GM19452 (cell line): ENCODE measurements at regions not wholly inside any gene's neighbourhood (a gene's known extent, or its start where the extent isn't known, plus 50 kb on each side); places are given as distances from the start of the nearest gene placed in this dataset.

Experiments used
- ATAC-seq: cut with Tn5 transposase; IDR thresholded peaks from one replicate; pipeline ENCODE4 v1.9.1; 2021; ENCODE audit not compliant: unreplicated experiment

DNA sequence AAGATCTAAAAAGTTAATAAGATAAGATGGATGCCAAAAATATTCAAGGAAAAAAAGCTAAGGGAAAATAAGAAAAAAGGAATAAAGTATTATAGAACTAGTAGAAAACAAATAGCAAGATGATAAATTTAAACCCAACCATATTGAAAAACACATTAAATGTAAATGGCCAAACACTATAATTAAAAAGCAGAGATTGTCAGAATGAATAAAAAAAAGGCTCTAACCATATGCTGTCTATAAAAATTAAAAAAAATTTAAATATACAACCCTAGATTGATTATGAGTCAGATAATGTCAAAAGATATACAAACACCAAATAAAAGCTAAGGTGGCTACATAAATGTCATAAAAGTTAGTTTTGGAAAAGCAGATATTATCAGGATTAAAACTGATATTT is 617.5 kb upstream of the SGCG start:
- no peak for ATAC-seq

DNA sequence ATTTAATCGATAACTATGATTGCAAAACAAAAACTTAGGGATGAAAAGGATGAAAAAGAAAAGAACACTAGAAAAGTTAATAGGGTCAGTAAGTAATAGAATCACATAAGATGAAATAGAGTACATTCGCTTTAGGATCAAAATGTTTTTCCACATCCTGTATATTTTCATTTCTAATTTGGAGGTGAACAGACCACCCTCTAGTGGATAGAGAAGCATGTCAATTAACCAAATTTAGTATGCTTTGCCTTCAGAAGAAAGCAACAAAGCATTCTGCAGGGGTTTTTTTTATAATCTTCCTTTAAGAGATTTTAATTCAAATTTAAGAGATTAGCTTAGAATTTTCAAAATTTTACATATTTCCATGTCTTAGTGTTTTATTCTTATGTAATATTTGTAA is 611.0 kb upstream of the SGCG start:
- ATAC-seq = no peak

GRCh38 chr13:22589880-22590279 is 590.9 kb upstream of the SGCG start:
- ATAC-seq = no peak

GRCh38 chr13:22592515-22592914 is 588.3 kb upstream of the SGCG start:
- no peak for ATAC-seq

- no peak for ATAC-seq
These were observed 586.7 kb upstream of the SGCG start for GRCh38 chr13:22594041-22594440.

- no peak for ATAC-seq
These were observed 584.5 kb upstream of the SGCG start for GRCh38 chr13:22596171-22596863.

DNA sequence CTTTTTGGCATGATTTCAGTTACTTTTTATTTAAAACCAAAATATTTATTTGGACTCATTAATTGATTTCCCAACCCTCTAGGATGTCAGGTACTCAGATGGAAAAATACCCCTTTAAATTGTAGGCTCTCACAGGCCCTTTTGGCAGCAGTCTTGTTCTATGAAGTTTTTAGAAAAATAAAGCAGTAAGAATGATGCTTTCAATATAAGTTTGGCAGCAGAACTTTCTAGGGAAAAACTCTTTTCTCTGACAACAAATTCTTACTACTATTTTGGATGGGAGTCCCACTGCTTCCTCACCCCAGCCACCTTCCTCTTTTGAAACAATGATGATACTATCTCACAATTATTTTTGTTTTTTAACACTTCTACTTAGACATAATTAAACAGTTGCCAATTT is 581.6 kb upstream of the SGCG start:
- no peak for ATAC-seq

- ATAC-seq = no peak
These were observed 562.8 kb upstream of the SGCG start for GRCh38 chr13:22618002-22618401.

DNA sequence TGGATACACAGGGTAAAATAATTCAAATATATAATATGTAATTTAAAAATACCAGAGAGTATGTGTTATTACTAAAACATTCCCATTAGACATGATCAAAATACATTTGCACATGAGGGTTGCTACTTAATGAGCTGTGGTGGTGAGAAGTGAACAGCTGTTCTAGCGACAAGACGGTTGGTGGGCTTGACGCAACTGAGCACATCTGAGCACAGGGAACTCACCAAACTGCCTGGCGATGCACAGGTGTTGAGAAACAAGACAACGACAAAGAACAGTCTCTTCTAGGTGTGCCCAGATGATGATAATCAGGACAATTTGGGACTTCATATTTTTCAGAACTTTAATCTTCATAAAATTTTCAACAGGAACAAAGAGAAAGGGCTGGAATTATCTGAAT is 555.1 kb upstream of the SGCG start:
- ATAC-seq = no peak

DNA sequence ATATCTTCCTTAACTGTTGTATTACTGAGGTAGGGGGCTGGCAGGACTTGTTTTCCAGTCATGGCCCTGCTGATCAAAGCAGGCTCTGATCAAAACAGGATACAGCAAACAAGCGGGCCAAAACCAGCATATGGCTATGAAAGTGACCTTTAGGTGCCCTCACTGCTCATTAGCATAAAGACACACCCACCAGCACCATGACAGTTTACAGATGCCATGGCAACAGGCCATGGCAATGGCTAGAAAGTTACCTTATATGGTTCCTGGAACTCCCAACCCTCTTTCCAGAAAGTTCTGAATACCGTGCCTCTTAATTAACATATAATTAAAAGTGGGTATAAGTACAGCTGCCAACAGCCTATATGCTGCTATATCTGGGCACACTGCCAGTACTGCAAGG is 551.4 kb upstream of the SGCG start:
- no peak for ATAC-seq

DNA sequence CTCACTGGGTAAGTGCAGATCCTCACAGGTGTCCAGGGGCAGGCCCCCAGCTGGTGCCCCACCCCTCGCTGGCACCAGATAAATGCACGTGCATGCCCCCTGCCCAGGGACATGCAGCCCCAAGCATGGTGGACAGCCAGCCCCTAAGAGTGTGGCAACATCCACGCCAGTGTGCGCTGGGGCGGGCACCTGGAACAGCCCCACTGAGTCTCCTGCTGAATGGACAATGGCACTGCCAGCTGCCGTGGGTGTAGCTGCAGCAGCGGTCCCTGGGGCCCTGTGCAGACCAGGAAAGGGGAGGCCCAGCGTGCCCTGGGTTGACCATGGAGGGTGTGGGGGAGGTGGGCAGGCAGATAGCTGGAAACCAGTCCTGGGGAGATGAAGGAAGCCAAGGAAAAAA is 538.7 kb upstream of the SGCG start:
- no peak for ATAC-seq

GRCh38 chr13:22644941-22645340 is 535.8 kb upstream of the SGCG start:
- ATAC-seq = no peak

DNA sequence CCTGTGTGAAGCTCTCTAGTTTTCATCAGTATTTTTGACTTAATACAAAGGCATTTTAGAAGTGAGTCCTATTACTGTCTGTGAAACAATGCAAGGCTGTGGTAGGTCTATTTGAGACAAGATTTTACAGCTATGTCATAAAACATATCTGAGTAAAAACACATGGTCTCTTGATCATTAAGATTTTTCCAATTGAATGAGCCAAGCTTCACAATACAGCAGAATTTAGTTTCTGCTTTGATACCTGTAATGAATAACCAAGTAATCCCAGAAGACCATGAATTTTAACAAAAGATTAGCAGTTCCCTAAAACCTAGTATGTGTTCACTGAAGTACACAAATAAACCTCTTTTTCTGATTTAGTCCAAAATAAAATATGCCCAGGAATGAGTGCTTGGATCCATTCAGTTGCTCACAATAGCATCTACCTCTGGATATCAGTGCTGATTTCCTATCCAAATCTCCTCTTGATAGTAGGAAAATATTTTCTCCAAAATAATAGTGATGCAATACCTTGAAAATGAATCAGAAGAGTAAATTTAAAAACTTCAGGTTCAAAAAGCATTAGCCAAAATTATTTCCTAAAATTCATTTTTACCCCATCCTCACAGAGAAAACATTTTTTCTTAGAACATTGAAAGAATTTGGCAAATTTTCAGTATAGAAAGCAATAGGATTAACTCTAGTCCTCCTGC is 533.5 kb upstream of the SGCG start:
- no peak for ATAC-seq

- ATAC-seq = no peak
These were observed 532.4 kb upstream of the SGCG start for GRCh38 chr13:22648320-22648801.

DNA sequence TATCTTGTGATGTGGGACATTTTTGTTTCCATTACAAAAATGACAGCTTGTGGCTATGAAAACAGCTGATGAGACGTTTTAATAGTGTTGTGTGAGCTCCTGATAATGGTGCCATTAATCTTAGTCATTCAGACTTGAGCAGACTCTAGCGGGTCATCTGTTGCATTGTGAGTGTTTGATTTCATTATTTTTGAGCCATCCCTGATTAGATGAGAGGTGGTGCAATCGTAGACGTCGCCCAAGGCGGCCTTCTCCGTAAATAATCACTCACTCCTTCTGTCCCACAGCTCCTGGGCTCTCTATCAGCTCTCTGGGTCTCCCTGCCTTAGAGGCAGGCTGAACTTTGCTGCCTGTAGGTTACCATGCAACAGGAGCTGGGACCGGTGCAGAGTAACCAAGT is 528.0 kb upstream of the SGCG start:
- ATAC-seq = no peak

- ATAC-seq = no peak
These were observed 526.9 kb upstream of the SGCG start for GRCh38 chr13:22653866-22654265.

DNA sequence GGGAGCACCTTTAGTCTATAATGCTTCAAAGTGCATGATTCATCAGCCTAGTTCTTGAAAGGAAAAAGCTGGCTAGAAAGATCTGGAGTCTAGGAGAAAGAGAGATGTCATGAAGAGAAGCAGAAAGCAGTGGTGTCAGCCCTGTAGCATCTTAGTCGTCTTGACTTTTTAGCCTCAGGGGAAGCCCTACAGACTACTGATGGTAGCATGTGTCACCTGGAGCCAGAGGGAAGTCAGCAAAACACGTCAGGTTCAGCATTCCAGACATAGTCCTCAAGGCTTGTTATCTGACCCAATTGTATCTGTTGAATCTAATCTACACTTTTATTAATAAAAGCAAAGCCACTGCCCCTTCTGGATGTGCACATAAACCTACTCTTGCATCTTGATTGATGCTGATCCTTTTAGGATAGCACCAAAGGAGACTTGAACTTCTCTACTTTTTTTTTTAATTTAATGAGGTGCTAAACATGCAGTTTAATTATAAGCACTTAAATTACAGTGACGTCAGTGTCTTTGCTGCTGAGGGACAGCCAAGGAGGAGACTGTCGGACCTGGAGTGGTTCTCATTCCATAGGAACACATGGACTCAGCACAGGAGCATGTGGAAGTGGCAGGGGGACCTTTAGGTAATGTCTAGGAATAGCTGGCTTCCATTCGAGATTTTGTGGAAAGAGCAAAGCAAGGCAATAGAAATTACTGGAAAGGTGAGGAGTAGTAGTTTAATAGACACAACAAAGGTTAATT is 525.5 kb upstream of the SGCG start:
- ATAC-seq = no peak

- ATAC-seq = no peak
These were observed 518.0 kb upstream of the SGCG start for GRCh38 chr13:22662771-22663170.

- no peak for ATAC-seq
These were observed 515.3 kb upstream of the SGCG start for GRCh38 chr13:22665506-22665905.

GRCh38 chr13:22690756-22691155 is 490.0 kb upstream of the SGCG start:
- ATAC-seq = no peak

GRCh38 chr13:22693691-22694090 is 487.1 kb upstream of the SGCG start:
- no peak for ATAC-seq

DNA sequence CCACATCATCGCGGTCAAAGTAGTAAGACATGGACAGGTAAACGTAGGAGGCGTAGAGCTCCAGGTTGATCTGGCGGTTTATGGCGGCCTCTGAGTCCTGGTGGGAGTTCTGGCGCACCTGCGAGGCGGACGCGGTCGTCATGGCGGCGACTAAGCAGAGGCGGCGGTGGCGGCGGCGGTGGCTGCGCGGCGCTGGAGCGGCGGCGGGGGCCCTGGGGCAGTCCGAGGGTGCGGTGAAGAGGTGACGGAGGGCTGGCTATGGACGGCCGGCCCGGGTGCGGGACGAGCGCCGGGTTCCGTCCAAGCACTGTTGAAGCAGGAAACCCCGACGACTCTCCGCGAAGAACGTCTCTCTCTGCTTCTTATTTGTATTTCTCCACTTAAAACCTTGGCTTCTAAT is 484.3 kb upstream of the SGCG start:
- ATAC-seq = no peak
